ENCODE measurements at regions not wholly inside any gene's neighbourhood (a gene's known extent, or its start where the extent isn't known, plus 50 kb on each side); places are given as distances from the start of the nearest gene placed in this dataset.

DNA sequence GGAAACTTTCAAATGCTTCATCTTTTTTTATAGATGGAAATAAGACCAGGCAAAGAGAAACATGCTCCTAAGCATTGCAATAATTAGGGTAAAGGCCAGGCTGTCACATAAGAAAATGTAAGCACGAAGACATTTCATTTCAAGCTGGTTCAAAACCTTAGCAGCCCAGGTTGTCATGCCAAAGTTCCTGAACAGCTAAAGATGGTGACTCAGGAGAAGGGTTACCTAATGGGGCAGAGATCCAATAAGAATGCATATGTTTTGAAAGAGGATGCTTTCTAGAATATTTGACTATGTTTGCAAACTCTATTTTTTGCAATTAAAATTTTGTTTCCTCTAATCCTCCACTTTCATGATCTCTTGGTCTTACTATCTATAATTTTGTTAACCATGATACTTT lies 65.6 kb upstream of the PHACTR2 start:
- no peaks in the 10 kb centered on the region for H3K27me3 ChIP-seq (ENCODE audit: insufficient read depth, low read length)
- H3K4me2 ChIP-seq (ENCODE audit: insufficient read depth, low read length): no peak overlapping the region
- DNase-seq (ENCODE audit: insufficient read length, low spot score, missing footprints): no peak
- H3K79me2 ChIP-seq (ENCODE audit: insufficient read depth, low read length): no peaks in the 10 kb centered on the region
- no peak overlapping the region for H3K27ac ChIP-seq (ENCODE audit: low read depth, low read length)
- H3K4me1 ChIP-seq (ENCODE audit: insufficient read depth, low read length): peaks cover 4% of the 10 kb centered on the region
- H2AFZ ChIP-seq (ENCODE audit: low read length): no peak overlapping the region
- TF ChIP-seq, protein P1, sequence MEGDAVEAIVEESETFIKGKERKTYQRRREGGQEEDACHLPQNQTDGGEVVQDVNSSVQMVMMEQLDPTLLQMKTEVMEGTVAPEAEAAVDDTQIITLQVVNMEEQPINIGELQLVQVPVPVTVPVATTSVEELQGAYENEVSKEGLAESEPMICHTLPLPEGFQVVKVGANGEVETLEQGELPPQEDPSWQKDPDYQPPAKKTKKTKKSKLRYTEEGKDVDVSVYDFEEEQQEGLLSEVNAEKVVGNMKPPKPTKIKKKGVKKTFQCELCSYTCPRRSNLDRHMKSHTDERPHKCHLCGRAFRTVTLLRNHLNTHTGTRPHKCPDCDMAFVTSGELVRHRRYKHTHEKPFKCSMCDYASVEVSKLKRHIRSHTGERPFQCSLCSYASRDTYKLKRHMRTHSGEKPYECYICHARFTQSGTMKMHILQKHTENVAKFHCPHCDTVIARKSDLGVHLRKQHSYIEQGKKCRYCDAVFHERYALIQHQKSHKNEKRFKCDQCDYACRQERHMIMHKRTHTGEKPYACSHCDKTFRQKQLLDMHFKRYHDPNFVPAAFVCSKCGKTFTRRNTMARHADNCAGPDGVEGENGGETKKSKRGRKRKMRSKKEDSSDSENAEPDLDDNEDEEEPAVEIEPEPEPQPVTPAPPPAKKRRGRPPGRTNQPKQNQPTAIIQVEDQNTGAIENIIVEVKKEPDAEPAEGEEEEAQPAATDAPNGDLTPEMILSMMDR (IDR thresholded peaks at IDR 0.05; ENCODE audit: extremely low read depth, low read depth, low read length): no peak
- H3K9me3 ChIP-seq (ENCODE audit: low read depth, low read length): no peaks in the 10 kb centered on the region
- no peaks in the 10 kb centered on the region for H3K36me3 ChIP-seq (ENCODE audit: insufficient read depth, low read length)
- H3K4me3 ChIP-seq (ENCODE audit: insufficient read depth, low read length): no peak overlapping the region
- H4K20me1 ChIP-seq (ENCODE audit: insufficient read depth, low read length): no peaks in the 10 kb centered on the region

DNA sequence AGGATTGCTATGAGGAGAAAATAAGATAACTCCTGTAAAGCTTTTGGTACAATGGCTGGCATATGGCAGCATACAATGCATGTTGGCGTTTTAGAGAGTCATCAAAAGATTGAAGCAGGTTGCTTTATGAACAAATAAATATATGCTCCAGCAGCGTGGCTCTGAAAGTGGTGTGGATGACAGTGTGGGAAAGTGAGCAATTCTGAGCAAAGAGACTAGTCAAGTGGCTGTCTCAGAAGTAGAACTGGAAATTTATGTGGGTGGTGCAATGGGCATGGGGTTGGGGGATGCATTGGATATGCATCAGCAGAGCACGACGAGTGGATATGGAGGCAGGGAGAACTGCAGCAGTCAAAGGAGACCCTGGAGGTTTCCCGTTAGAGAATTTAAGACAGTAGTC lies 66.2 kb upstream of the PHACTR2 start:
- H3K27ac ChIP-seq (ENCODE audit: low read depth, low read length): no peak overlapping the region
- H3K4me3 ChIP-seq (ENCODE audit: insufficient read depth, low read length): no peak overlapping the region
- peaks cover 4% of the 10 kb centered on the region for H3K4me1 ChIP-seq (ENCODE audit: insufficient read depth, low read length)
- no peak overlapping the region for H3K4me2 ChIP-seq (ENCODE audit: insufficient read depth, low read length)
- no peak for DNase-seq (ENCODE audit: insufficient read length, low spot score, missing footprints)
- H3K9me3 ChIP-seq (ENCODE audit: low read depth, low read length): no peaks in the 10 kb centered on the region
- TF ChIP-seq, protein P1 (IDR thresholded peaks at IDR 0.05; ENCODE audit: extremely low read depth, low read depth, low read length): no peak
- H4K20me1 ChIP-seq (ENCODE audit: insufficient read depth, low read length): no peaks in the 10 kb centered on the region
- H3K79me2 ChIP-seq (ENCODE audit: insufficient read depth, low read length): no peaks in the 10 kb centered on the region
- no peaks in the 10 kb centered on the region for H3K36me3 ChIP-seq (ENCODE audit: insufficient read depth, low read length)
- no peak overlapping the region for H2AFZ ChIP-seq (ENCODE audit: low read length)
- H3K27me3 ChIP-seq (ENCODE audit: insufficient read depth, low read length): no peaks in the 10 kb centered on the region

DNA sequence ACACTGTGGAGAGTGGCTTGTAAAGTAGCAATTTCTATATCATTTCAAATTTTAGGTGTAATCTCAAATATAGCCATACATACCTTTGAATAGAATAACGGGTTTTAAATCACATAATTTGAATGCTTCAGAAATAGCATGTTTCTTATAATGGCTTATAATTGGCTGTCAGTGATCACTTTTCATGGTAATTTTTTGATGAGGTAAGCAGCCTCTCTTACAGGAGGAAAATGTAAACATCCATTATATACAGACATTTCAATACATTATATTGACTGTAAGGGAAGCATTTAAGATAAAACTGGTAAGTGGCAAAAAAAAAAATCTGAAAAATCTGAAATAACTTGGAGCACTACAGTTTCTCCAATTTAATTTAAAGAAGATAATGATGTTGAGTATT lies 67.8 kb upstream of the PHACTR2 start:
- H2AFZ ChIP-seq (ENCODE audit: low read length): no peak overlapping the region
- H3K4me1 ChIP-seq (ENCODE audit: insufficient read depth, low read length): peaks cover 4% of the 10 kb centered on the region

DNA sequence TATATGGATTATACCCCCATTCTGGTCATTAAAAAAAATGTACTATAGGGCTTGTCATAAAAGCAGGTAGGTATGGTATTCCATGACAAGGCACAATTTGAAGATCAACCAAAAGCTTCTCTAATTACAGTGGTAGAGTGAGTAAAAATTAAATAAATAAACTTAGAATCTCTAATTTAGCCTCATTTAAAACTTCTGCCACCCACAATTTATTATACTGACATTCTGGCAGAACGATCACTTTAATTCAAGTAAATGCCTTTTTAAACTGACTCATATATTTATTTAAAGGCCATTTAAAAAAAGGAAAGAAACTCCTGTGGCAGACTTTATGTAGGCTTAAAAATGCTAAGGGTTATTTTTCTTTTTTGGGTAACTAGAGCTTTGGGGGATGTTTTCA lies 68.3 kb upstream of the PHACTR2 start:
- no peak overlapping the region for H2AFZ ChIP-seq (ENCODE audit: low read length)
- no peak overlapping the region for H3K4me3 ChIP-seq (ENCODE audit: insufficient read depth, low read length)
- no peaks in the 10 kb centered on the region for H4K20me1 ChIP-seq (ENCODE audit: insufficient read depth, low read length)
- TF ChIP-seq, protein P1 (IDR thresholded peaks at IDR 0.05; ENCODE audit: extremely low read depth, low read depth, low read length): no peak
- H3K9me3 ChIP-seq (ENCODE audit: low read depth, low read length): no peaks in the 10 kb centered on the region
- H3K4me1 ChIP-seq (ENCODE audit: insufficient read depth, low read length): peaks cover 4% of the 10 kb centered on the region
- H3K27ac ChIP-seq (ENCODE audit: low read depth, low read length): no peak overlapping the region
- no peak for DNase-seq (ENCODE audit: insufficient read length, low spot score, missing footprints)
- H3K4me2 ChIP-seq (ENCODE audit: insufficient read depth, low read length): no peak overlapping the region
- no peaks in the 10 kb centered on the region for H3K79me2 ChIP-seq (ENCODE audit: insufficient read depth, low read length)
- no peaks in the 10 kb centered on the region for H3K36me3 ChIP-seq (ENCODE audit: insufficient read depth, low read length)
- no peaks in the 10 kb centered on the region for H3K27me3 ChIP-seq (ENCODE audit: insufficient read depth, low read length)

More for the DNA sequence above, 67.8 kb upstream of the PHACTR2 start:
- no peaks in the 10 kb centered on the region for H3K9me3 ChIP-seq (ENCODE audit: low read depth, low read length)
- no peak overlapping the region for H3K4me2 ChIP-seq (ENCODE audit: insufficient read depth, low read length)
- TF ChIP-seq, protein P1 (IDR thresholded peaks at IDR 0.05; ENCODE audit: extremely low read depth, low read depth, low read length): no peak
- no peaks in the 10 kb centered on the region for H3K36me3 ChIP-seq (ENCODE audit: insufficient read depth, low read length)
- H4K20me1 ChIP-seq (ENCODE audit: insufficient read depth, low read length): no peaks in the 10 kb centered on the region
- DNase-seq (ENCODE audit: insufficient read length, low spot score, missing footprints): no peak
- no peak overlapping the region for H3K4me3 ChIP-seq (ENCODE audit: insufficient read depth, low read length)
- H3K27me3 ChIP-seq (ENCODE audit: insufficient read depth, low read length): no peaks in the 10 kb centered on the region
- H3K79me2 ChIP-seq (ENCODE audit: insufficient read depth, low read length): no peaks in the 10 kb centered on the region
- H3K27ac ChIP-seq (ENCODE audit: low read depth, low read length): no peak overlapping the region

Measured in osteoblast (primary cell).